ENCODE measurements at regions not wholly inside any gene's neighbourhood (a gene's known extent, or its start where the extent isn't known, plus 50 kb on each side); places are given as distances from the start of the nearest gene placed in this dataset.

DNA sequence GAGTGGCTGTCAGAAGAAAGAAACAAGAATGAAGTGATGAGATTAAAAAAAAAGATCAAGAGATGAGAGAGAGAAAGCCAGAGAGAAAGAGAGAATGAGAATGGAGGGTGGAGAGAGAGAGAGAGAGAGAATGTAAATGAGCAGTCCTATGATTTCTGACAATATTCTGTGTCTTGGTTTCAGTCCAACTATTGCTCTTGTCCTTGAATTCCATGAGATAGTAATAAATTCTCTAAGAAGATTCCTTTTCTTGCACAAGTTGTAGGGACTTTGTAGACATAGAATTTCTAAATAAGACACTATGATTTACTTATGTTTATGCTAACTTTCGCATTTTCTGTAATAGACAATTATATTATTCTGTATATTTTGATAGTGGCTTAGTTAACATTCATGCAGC is 149.6 kb upstream of the CTSO start:
- POLR2A ChIA-PET (ENCODE audit: unreplicated experiment), result no interaction called here
- H4K8ac ChIP-seq (ENCODE audit: low read depth in 2 of 2, low read length in 2 of 2), result no peak overlapping the region
- no CpG with 5 or more reads among the region's 1 CpG for WGBS, 2 experiments (ENCODE audit: extremely low coverage in 2 of 2, insufficient read length in 1 of 2)
- H2BK5ac ChIP-seq (ENCODE audit: low read depth, low read length, poor library complexity, severe bottlenecking), result no peak overlapping the region
- TF ChIP-seq POLR2A (IDR thresholded peaks at IDR 0.05; ENCODE audit: low read depth, low read length), result no peak
- no peak for TF ChIP-seq MXI1 (IDR thresholded peaks at IDR 0.05; ENCODE audit: borderline replicate concordance, low read depth, low read length)
- TF ChIP-seq RAD21 (IDR thresholded peaks at IDR 0.05; ENCODE audit: low read length), result no peak
- TF ChIP-seq, protein P1, sequence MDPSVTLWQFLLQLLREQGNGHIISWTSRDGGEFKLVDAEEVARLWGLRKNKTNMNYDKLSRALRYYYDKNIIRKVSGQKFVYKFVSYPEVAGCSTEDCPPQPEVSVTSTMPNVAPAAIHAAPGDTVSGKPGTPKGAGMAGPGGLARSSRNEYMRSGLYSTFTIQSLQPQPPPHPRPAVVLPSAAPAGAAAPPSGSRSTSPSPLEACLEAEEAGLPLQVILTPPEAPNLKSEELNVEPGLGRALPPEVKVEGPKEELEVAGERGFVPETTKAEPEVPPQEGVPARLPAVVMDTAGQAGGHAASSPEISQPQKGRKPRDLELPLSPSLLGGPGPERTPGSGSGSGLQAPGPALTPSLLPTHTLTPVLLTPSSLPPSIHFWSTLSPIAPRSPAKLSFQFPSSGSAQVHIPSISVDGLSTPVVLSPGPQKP (IDR thresholded peaks at IDR 0.05; ENCODE audit: borderline replicate concordance, low read depth, low read length), result no peak
- no peak for TF ChIP-seq CHD1 (IDR thresholded peaks at IDR 0.05; ENCODE audit: low read depth, low read length)
- TF ChIP-seq MAZ (IDR thresholded peaks at IDR 0.05; ENCODE audit: borderline replicate concordance, low read depth, low read length), result no peak
- no peak for TF ChIP-seq SMC3 (IDR thresholded peaks at IDR 0.05; ENCODE audit: low read depth, low read length)
- TF ChIP-seq RCOR1 (IDR thresholded peaks at IDR 0.05; ENCODE audit: insufficient replicate concordance, low read length), result no peak
- H2AK9ac ChIP-seq (replicated peaks; ENCODE audit: low read depth, low read length, poor library complexity), result no peak overlapping the region
- CTCF ChIA-PET, result no interaction called here
- no peak overlapping the region for H4K91ac ChIP-seq (ENCODE audit: insufficient read depth, low read depth, low read length)
- H2BK20ac ChIP-seq (ENCODE audit: low read depth, low read length), result no peak overlapping the region
- no peak overlapping the region for H4K5ac ChIP-seq (ENCODE audit: low read depth, low read length)
- H3K9ac ChIP-seq (ENCODE audit: low read depth, low read length), result no peak overlapping the region
- H4K20me1 ChIP-seq (ENCODE audit: insufficient read depth, low read length), result no peaks in the 10 kb centered on the region
- no peak overlapping the region for H3K14ac ChIP-seq (replicated peaks; ENCODE audit: low read depth, low read length)
- no peak overlapping the region for H3K23ac ChIP-seq (ENCODE audit: low read depth, low read length)
- H3K9me3 ChIP-seq (ENCODE audit: control insufficient read depth, insufficient read depth, low read length), result no peaks in the 10 kb centered on the region
- H3K4me3 ChIP-seq (ENCODE audit: insufficient read depth, low read depth, low read length), result no peak overlapping the region
- in situ Hi-C loops (cut with MboI; ENCODE audit: low sequenced_read_pairs), result no loop called here
- no peak overlapping the region for H2BK120ac ChIP-seq (ENCODE audit: low read depth, low read length)
- H3K27me3 ChIP-seq (ENCODE audit: control insufficient read depth, insufficient read depth, low read length), result no peaks in the 10 kb centered on the region
- dilution Hi-C loops (cut with HindIII; ENCODE audit: low sequenced_read_pairs, unreplicated experiment), result no loop called here
- no peak overlapping the region for H2AFZ ChIP-seq (replicated peaks; ENCODE audit: low read length, poor library complexity)
- H2BK15ac ChIP-seq (ENCODE audit: low read depth, low read length), result no peak overlapping the region
- H3K4ac ChIP-seq (ENCODE audit: low read depth, low read length), result no peak overlapping the region
- DNase-seq (no peak), ATAC-seq (ENCODE audit: low read depth) (0 out of 2 replicates have a peak, but pooled peaks have one; percentile 21)
- peaks cover 2% of the 10 kb centered on the region for H3K4me1 ChIP-seq (ENCODE audit: control insufficient read depth, insufficient read depth, low read length)
- no peak overlapping the region for H3K56ac ChIP-seq (ENCODE audit: extremely low read depth, insufficient read depth, low read length)
- intact Hi-C loops (cut with micrococcal nuclease), result no loop called here
- H3K36me3 ChIP-seq (ENCODE audit: control insufficient read depth, insufficient read depth, low read length), result no peaks in the 10 kb centered on the region
- no peaks in the 10 kb centered on the region for H3K79me1 ChIP-seq (ENCODE audit: low read depth in 1 of 2, low read length in 2 of 2)
- H3K27ac ChIP-seq (ENCODE audit: insufficient read depth, low read length), result no peak overlapping the region
- BruUV-seq (replicated peaks), result no TSS peak
- H3K4me2 ChIP-seq (ENCODE audit: low read depth, low read length), result no peak overlapping the region
- H3K9me1 ChIP-seq (ENCODE audit: insufficient read depth, low read length), result no peaks in the 10 kb centered on the region
- H3K18ac ChIP-seq (ENCODE audit: low read depth, low read length), result no peak overlapping the region
- no peak overlapping the region for H2AK5ac ChIP-seq (ENCODE audit: low read depth, low read length)
